SK-N-SH (cell line): ENCODE measurements at regions not wholly inside any gene's neighbourhood (a gene's known extent, or its start where the extent isn't known, plus 50 kb on each side); places are given as distances from the start of the nearest gene placed in this dataset.

Experiments used
- EP300 ChIP-seq, 2 experiments: IDR thresholded peaks; 2 replicates each; pipeline versions ENCODE4 v1.4.0 to v1.6.1; 2012; ENCODE audit warnings: borderline replicate concordance in 1 of 2, low read depth in 1 of 2, low read length in 1 of 2
- EZH2phosphoT487 ChIP-seq: fragments of 200-600 bp; sonication (generic); IDR thresholded peaks from 2 replicates; pipeline ENCODE4 v1.6.1; 2017; ENCODE audit warnings: low read depth, mixed run types, mild to moderate bottlenecking, antibody characterized with exemption, moderate library complexity, borderline replicate concordance
- JUND ChIP-seq: IDR thresholded peaks from 2 replicates; pipeline ENCODE4 v1.4.0; 2012
- NFIC ChIP-seq: IDR thresholded peaks from 2 replicates; pipeline ENCODE4 v1.4.0; 2012; ENCODE audit warnings: borderline replicate concordance
- SMC3 ChIP-seq: IDR thresholded peaks from 2 replicates; pipeline ENCODE4 v1.6.1; 2012; ENCODE audit warnings: low read depth, low read length, improper control_type of control experiment
- TF ChIP-seq, protein P1 (sequence below): fragments of 200-600 bp; sonication (generic); IDR thresholded peaks from 2 replicates; pipeline ENCODE4 v1.6.1; 2017; ENCODE audit warnings: antibody characterized with exemption, mild to moderate bottlenecking, moderate library complexity
- TF ChIP-seq, protein P2 (sequence below): IDR thresholded peaks from 2 replicates; pipeline ENCODE4 v1.6.1; 2012; ENCODE audit warnings: mild to moderate bottlenecking, low read depth, low read length, moderate library complexity
- TF ChIP-seq, protein P3 (sequence below): IDR thresholded peaks from 2 replicates; pipeline ENCODE4 v1.4.0; 2012; ENCODE audit warnings: low read depth, borderline replicate concordance
- TF ChIP-seq, protein P4 (sequence below): IDR thresholded peaks from 2 replicates; pipeline ENCODE4; 2012

DNA sequence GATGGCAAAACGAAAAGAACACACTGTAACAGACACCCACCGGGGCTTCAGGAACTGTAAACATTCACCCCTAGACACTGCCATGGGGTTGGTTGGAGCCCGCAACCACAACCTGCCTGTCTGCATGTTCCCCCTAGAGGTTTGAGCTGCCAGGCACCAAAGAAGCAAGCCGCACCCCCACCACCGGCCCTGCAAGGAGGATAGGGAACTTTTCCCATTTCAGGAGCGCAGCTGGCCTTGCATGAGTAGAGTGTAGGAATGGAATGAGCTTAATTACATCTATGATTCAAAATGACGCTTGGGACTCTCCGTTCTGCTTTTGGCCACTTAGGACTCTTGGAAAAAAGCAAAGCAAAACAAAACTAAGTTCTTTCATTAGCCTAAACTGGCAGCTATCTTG lies 243.6 kb upstream of the CTSO start:
- TF ChIP-seq JUND (no peak), EZH2phosphoT487 (no peak), NFIC (no peak), SMC3 (no peak), EP300 (IDR thresholded peaks at IDR 0.05; ENCODE audit: borderline replicate concordance in 1 of 2, low read depth in 1 of 2, low read length in 1 of 2) (no peak)
- TF ChIP-seq, protein P1, sequence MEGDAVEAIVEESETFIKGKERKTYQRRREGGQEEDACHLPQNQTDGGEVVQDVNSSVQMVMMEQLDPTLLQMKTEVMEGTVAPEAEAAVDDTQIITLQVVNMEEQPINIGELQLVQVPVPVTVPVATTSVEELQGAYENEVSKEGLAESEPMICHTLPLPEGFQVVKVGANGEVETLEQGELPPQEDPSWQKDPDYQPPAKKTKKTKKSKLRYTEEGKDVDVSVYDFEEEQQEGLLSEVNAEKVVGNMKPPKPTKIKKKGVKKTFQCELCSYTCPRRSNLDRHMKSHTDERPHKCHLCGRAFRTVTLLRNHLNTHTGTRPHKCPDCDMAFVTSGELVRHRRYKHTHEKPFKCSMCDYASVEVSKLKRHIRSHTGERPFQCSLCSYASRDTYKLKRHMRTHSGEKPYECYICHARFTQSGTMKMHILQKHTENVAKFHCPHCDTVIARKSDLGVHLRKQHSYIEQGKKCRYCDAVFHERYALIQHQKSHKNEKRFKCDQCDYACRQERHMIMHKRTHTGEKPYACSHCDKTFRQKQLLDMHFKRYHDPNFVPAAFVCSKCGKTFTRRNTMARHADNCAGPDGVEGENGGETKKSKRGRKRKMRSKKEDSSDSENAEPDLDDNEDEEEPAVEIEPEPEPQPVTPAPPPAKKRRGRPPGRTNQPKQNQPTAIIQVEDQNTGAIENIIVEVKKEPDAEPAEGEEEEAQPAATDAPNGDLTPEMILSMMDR = no peak
- TF ChIP-seq, protein P2, sequence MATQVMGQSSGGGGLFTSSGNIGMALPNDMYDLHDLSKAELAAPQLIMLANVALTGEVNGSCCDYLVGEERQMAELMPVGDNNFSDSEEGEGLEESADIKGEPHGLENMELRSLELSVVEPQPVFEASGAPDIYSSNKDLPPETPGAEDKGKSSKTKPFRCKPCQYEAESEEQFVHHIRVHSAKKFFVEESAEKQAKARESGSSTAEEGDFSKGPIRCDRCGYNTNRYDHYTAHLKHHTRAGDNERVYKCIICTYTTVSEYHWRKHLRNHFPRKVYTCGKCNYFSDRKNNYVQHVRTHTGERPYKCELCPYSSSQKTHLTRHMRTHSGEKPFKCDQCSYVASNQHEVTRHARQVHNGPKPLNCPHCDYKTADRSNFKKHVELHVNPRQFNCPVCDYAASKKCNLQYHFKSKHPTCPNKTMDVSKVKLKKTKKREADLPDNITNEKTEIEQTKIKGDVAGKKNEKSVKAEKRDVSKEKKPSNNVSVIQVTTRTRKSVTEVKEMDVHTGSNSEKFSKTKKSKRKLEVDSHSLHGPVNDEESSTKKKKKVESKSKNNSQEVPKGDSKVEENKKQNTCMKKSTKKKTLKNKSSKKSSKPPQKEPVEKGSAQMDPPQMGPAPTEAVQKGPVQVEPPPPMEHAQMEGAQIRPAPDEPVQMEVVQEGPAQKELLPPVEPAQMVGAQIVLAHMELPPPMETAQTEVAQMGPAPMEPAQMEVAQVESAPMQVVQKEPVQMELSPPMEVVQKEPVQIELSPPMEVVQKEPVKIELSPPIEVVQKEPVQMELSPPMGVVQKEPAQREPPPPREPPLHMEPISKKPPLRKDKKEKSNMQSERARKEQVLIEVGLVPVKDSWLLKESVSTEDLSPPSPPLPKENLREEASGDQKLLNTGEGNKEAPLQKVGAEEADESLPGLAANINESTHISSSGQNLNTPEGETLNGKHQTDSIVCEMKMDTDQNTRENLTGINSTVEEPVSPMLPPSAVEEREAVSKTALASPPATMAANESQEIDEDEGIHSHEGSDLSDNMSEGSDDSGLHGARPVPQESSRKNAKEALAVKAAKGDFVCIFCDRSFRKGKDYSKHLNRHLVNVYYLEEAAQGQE = no peak
- TF ChIP-seq, protein P3, sequence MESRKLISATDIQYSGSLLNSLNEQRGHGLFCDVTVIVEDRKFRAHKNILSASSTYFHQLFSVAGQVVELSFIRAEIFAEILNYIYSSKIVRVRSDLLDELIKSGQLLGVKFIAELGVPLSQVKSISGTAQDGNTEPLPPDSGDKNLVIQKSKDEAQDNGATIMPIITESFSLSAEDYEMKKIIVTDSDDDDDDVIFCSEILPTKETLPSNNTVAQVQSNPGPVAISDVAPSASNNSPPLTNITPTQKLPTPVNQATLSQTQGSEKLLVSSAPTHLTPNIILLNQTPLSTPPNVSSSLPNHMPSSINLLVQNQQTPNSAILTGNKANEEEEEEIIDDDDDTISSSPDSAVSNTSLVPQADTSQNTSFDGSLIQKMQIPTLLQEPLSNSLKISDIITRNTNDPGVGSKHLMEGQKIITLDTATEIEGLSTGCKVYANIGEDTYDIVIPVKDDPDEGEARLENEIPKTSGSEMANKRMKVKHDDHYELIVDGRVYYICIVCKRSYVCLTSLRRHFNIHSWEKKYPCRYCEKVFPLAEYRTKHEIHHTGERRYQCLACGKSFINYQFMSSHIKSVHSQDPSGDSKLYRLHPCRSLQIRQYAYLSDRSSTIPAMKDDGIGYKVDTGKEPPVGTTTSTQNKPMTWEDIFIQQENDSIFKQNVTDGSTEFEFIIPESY = no peak
- TF ChIP-seq, protein P4, sequence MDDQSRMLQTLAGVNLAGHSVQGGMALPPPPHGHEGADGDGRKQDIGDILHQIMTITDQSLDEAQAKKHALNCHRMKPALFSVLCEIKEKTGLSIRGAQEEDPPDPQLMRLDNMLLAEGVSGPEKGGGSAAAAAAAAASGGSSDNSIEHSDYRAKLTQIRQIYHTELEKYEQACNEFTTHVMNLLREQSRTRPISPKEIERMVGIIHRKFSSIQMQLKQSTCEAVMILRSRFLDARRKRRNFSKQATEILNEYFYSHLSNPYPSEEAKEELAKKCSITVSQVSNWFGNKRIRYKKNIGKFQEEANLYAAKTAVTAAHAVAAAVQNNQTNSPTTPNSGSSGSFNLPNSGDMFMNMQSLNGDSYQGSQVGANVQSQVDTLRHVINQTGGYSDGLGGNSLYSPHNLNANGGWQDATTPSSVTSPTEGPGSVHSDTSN = no peak
